Rectal smooth muscle tissue (tissue), 1 donor: ENCODE measurements at regions not wholly inside any gene's neighbourhood (a gene's known extent, or its start where the extent isn't known, plus 50 kb on each side); places are given as distances from the start of the nearest gene placed in this dataset.

Experiments used
- H3K27ac ChIP-seq: one replicate; pipeline ENCODE4 v1.7.0; 2013; ENCODE audit warnings: low read depth, low read length, inconsistent platforms
- H3K27me3 ChIP-seq: one replicate; pipeline ENCODE4 v1.7.0; 2013; ENCODE audit warnings: low read length; ENCODE audit not compliant: control insufficient read depth, insufficient read depth
- H3K36me3 ChIP-seq: one replicate; pipeline ENCODE4 v1.7.0; 2013; ENCODE audit warnings: low read length; ENCODE audit not compliant: control insufficient read depth, insufficient read depth
- H3K4me1 ChIP-seq: one replicate; pipeline ENCODE4 v1.7.0; 2013; ENCODE audit warnings: low read length; ENCODE audit not compliant: control insufficient read depth, insufficient read depth
- H3K4me3 ChIP-seq: one replicate; pipeline ENCODE4 v1.7.0; 2013; ENCODE audit warnings: low read length
- H3K9ac ChIP-seq: one replicate; pipeline ENCODE4 v1.7.0; 2013; ENCODE audit warnings: low read length

DNA sequence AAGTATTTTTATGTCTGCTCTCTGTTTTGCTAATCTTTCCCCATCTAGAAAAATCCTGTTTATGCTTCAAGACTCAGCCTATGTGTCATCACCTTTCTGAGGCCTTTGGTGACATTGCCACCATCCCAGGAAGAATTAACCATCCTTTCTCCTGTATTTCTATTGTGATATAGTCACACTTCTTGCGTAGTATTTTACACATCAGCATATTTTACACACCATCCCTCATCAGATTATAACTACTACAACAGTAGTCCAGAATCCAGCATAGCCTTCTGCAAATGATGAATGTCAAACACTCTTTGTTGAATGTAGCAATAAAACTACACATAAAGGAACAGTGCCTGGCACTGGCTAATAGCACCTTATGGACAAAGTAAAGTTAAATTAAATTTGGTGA, 275.3 kb upstream of the C1orf87 start:
- Histone ChIP-seq H3K4me3 (no peak overlapping the region), H3K36me3 (no peaks in the 10 kb centered on the region), H3K27me3 (no peaks in the 10 kb centered on the region), H3K27ac (no peak overlapping the region), H3K9ac (no peak overlapping the region), H3K4me1 (no peaks in the 10 kb centered on the region)

DNA sequence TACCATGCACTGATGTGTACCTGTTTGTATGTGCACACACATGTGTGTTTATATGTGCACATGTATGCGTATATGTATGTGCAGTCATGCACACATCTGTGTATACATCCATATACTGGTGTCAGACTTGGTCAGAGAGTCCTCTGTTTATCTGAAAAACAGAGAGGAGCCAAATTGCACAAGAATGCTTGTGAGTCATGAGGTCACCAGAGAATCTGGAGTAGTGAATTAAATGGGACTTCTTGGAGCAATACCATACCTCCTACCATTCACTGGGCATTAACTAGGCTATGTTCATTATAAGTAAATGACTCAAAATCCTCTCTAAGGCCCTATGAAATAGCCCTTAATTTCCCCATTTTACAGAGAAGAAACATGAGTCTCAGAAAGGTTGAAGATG, 272.1 kb upstream of the C1orf87 start:
- Histone ChIP-seq H3K9ac (no peak overlapping the region), H3K27me3 (no peaks in the 10 kb centered on the region), H3K27ac (no peak overlapping the region), H3K4me1 (no peaks in the 10 kb centered on the region), H3K4me3 (no peak overlapping the region), H3K36me3 (no peaks in the 10 kb centered on the region)

DNA sequence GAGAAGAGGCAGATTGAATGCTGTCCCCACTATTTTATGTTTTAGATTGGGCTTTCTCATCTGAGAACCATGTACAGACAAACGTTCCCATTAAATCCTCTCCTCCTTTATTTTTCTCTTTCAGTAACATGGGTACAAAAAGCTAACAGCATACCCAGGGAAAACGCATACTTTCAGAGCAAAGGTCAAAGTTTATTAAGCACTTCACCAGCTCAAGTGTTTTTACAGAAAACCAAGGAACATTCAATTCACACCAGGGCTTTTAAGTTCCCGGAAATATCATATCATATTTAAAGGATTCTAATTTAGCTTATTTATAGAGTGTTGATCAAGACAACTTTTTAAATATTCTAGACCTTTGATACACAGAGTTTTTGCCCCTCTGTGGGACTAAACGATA, 271.5 kb upstream of the C1orf87 start:
- no peak overlapping the region for H3K4me3 ChIP-seq
- H3K27ac ChIP-seq, result no peak overlapping the region
- H3K4me1 ChIP-seq, result no peaks in the 10 kb centered on the region
- H3K36me3 ChIP-seq, result no peaks in the 10 kb centered on the region
- H3K9ac ChIP-seq, result no peak overlapping the region
- H3K27me3 ChIP-seq, result no peaks in the 10 kb centered on the region

DNA sequence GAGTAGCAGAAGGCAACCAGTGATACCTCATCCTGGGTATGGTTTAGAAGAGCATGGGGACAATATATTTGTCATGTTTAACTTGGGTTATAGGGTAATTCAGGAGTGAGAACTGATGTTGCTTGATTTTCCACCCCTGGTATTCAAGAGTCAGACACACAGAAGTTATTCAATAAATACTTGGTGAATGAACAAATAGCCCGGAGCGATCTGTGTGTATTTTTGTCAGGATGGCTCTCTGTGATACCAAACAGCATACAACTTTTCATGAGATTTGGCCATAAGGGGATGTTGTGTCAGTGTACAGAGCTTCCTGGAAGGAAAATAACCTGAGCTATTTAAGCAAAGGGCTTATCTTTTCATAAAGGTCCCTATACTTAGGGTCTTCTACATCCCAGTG, 270.2 kb upstream of the C1orf87 start:
- Histone ChIP-seq H3K27me3 (no peaks in the 10 kb centered on the region), H3K4me3 (no peak overlapping the region), H3K36me3 (no peaks in the 10 kb centered on the region), H3K4me1 (no peaks in the 10 kb centered on the region), H3K27ac (no peak overlapping the region), H3K9ac (no peak overlapping the region)

- Histone ChIP-seq H3K36me3 (no peaks in the 10 kb centered on the region), H3K4me3 (no peak overlapping the region), H3K4me1 (no peaks in the 10 kb centered on the region), H3K9ac (no peak overlapping the region), H3K27me3 (no peaks in the 10 kb centered on the region), H3K27ac (no peak overlapping the region)
These were observed 269.0 kb upstream of the C1orf87 start for GRCh38 chr1:60342569-60342968.

GRCh38 chr1:60341274-60341673, 267.7 kb upstream of the C1orf87 start:
- H3K36me3 ChIP-seq, result no peaks in the 10 kb centered on the region
- no peak overlapping the region for H3K4me3 ChIP-seq
- no peak overlapping the region for H3K9ac ChIP-seq
- H3K4me1 ChIP-seq, result no peaks in the 10 kb centered on the region
- no peak overlapping the region for H3K27ac ChIP-seq
- H3K27me3 ChIP-seq, result no peaks in the 10 kb centered on the region

GRCh38 chr1:60331647-60332046, 258.1 kb upstream of the C1orf87 start:
- H3K4me1 ChIP-seq, result no peaks in the 10 kb centered on the region
- H3K27me3 ChIP-seq, result no peaks in the 10 kb centered on the region
- no peak overlapping the region for H3K9ac ChIP-seq
- no peaks in the 10 kb centered on the region for H3K36me3 ChIP-seq
- no peak overlapping the region for H3K4me3 ChIP-seq
- H3K27ac ChIP-seq, result no peak overlapping the region

DNA sequence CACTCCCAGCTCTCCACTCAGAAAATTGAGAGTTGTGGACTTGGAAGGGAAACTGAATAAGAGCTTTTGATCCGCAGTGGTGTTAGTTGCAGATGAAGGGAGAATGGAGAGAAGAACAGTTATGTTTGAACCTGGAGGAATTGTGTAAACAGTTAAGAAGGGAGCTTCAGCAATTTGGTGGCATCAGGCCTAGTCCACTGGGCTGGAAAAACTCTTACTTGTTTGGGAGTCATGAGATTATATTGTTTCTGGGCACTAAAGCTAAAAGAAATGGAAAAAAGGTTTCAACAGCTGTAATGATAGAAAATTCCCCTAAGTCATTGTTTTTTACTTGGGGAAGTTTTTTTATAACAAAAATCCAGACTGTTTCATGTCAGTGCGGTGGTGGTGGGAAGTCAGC, 256.1 kb upstream of the C1orf87 start:
- no peak overlapping the region for H3K9ac ChIP-seq
- H3K36me3 ChIP-seq, result no peaks in the 10 kb centered on the region
- H3K4me1 ChIP-seq, result no peaks in the 10 kb centered on the region
- H3K27me3 ChIP-seq, result no peaks in the 10 kb centered on the region
- H3K27ac ChIP-seq, result no peak overlapping the region
- no peak overlapping the region for H3K4me3 ChIP-seq

DNA sequence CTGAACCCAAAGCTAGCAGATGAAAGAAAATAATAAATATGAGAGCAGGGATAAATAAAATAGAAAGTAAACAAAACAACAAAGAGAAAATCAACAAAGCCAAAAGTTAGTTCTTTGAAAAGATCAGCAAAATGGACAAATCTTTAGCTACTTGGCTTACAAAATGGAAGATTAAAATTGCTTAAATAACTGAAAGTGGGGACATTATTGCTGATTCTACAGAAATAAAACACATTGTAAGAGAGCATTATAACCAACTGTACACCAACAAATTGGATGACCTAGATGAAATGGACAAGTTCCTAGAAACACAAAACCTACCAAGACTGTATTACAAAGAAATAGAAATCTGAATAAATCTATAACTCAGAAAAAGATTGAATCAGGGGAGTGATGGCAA, 238.3 kb upstream of the C1orf87 start:
- no peak overlapping the region for H3K27ac ChIP-seq
- H3K9ac ChIP-seq, result no peak overlapping the region
- H3K4me1 ChIP-seq, result no peaks in the 10 kb centered on the region
- H3K4me3 ChIP-seq, result no peak overlapping the region
- no peaks in the 10 kb centered on the region for H3K36me3 ChIP-seq
- H3K27me3 ChIP-seq, result no peaks in the 10 kb centered on the region

DNA sequence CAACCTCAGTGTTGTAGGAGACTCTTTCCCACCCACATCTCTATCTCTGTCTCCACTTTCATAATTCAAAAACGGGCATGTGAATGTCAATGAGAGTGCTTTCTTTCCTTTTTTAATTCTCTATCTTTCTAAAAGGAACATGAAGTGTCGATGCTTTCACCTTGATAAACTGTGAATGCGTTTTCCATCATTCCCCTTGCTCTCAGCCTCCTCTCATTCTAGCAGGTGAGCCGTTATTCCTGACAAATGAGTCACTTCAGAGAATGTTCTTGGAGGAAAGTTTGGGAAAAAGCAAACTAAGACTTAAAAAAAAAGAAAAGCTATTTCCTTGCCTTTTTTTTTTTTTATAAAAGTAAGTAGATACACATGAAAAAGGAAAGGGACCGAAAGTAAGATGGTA, 226.0 kb upstream of the C1orf87 start:
- Histone ChIP-seq H3K4me1 (no peaks in the 10 kb centered on the region), H3K27me3 (no peaks in the 10 kb centered on the region), H3K9ac (no peak overlapping the region), H3K27ac (no peak overlapping the region), H3K36me3 (no peaks in the 10 kb centered on the region), H3K4me3 (no peak overlapping the region)

- Histone ChIP-seq H3K4me1 (no peaks in the 10 kb centered on the region), H3K27me3 (no peaks in the 10 kb centered on the region), H3K36me3 (no peaks in the 10 kb centered on the region), H3K9ac (no peak overlapping the region), H3K4me3 (no peak overlapping the region), H3K27ac (no peak overlapping the region)
These were observed 224.7 kb upstream of the C1orf87 start for GRCh38 chr1:60298290-60298689.

GRCh38 chr1:60296794-60297193, 223.2 kb upstream of the C1orf87 start:
- H3K9ac ChIP-seq, result no peak overlapping the region
- H3K27ac ChIP-seq, result no peak overlapping the region
- H3K36me3 ChIP-seq, result no peaks in the 10 kb centered on the region
- no peak overlapping the region for H3K4me3 ChIP-seq
- H3K27me3 ChIP-seq, result no peaks in the 10 kb centered on the region
- H3K4me1 ChIP-seq, result no peaks in the 10 kb centered on the region

DNA sequence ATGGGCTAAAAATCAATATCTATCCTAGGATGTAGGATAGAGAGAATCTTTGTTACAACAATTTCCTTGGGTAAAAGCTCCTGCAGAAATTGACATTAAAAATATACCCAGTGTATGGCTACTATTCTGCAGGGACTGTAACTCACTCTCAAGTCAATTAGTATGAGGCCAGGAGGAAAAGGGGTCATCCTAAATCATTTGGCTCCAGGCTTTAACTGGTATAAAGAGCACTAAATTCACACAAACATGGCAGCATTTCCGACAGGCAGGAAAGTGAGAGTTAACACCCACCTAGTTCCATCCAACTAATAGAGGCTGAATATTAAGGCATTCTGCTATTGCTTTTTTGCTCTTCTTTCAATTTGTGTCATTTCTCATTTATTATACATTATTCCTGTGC, 218.6 kb upstream of the C1orf87 start:
- no peak overlapping the region for H3K4me3 ChIP-seq
- no peak overlapping the region for H3K27ac ChIP-seq

DNA sequence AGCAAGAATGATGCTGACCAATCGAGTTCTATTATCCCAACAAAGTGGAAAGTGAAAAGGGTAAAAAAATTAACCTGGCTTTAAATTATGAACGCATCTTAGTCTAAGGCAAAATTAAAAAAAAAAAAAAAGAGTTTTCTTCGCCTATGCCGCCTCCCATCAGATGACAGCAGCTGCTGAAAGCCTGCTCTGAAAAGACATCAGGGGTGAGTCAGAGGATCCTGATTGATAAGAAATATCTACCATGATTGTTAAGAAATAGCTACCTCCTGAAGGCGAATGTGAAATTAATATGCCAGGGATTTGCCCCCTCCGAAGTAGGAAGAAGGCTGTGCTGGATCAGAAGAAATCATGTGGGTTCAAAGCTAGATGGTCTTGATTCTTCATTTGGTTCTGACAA, 216.8 kb upstream of the C1orf87 start:
- H3K36me3 ChIP-seq, result no peaks in the 10 kb centered on the region
- no peaks in the 10 kb centered on the region for H3K27me3 ChIP-seq
- H3K27ac ChIP-seq, result no peak overlapping the region
- H3K9ac ChIP-seq, result no peak overlapping the region
- H3K4me3 ChIP-seq, result no peak overlapping the region
- H3K4me1 ChIP-seq, result no peaks in the 10 kb centered on the region

More for the DNA sequence above, 218.6 kb upstream of the C1orf87 start:
- H3K9ac ChIP-seq, result no peak overlapping the region
- H3K27me3 ChIP-seq, result no peaks in the 10 kb centered on the region
- no peaks in the 10 kb centered on the region for H3K4me1 ChIP-seq
- H3K36me3 ChIP-seq, result no peaks in the 10 kb centered on the region
